ENCODE measurements at regions not wholly inside any gene's neighbourhood (a gene's known extent, or its start where the extent isn't known, plus 50 kb on each side); places are given as distances from the start of the nearest gene placed in this dataset.
A peak's percentile ranks its signal among the peaks of the same experiment; 100 is the strongest.

DNA sequence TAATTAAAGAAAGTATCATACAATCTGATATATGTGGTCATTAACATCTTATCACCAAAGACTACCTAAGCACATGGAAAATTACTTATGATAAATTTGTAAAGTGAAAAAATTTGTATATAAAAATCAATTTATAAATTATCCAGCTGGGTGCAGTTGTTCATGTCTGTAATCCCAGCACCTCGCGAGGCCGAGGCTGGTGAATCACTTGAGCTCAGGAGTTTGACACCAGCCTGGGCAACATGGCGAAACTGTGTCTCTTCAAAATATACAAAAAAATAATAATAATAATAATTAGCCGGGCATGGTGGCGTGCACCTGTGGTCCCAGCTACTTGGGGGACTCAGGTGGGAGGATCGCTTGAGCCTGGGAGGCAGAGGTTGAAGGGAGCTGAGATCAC, 82.8 kb upstream of the SYT6 start:
- no peak for DNase-seq
- no peaks in the 10 kb centered on the region for H3K36me3 ChIP-seq
- intact Hi-C loops (cut with DNase I; ENCODE audit: low total_unique reads) = no loop called here
- no peak overlapping the region for H3K4me3 ChIP-seq
- no peak for TF ChIP-seq CTCF (IDR thresholded peaks at IDR 0.05)
- no peak overlapping the region for H3K27ac ChIP-seq
- peaks cover 0 to 9% of the 10 kb centered on the region in 2 donors for H3K27me3 ChIP-seq
- no peaks in the 10 kb centered on the region for H3K9me3 ChIP-seq
- no peaks in the 10 kb centered on the region for H3K4me1 ChIP-seq

GRCh38 chr1:114235960-114236359, 82.3 kb upstream of the SYT6 start:
- no peak for TF ChIP-seq CTCF (IDR thresholded peaks at IDR 0.05)
- H3K4me3 ChIP-seq = no peak overlapping the region
- no peaks in the 10 kb centered on the region for H3K36me3 ChIP-seq
- H3K9me3 ChIP-seq = no peaks in the 10 kb centered on the region
- no peak overlapping the region for H3K27ac ChIP-seq
- H3K4me1 ChIP-seq = no peaks in the 10 kb centered on the region
- no peak for DNase-seq
- H3K27me3 ChIP-seq = peaks cover 0 to 11% of the 10 kb centered on the region in 2 donors
- intact Hi-C loops (cut with DNase I; ENCODE audit: low total_unique reads) = no loop called here

DNA sequence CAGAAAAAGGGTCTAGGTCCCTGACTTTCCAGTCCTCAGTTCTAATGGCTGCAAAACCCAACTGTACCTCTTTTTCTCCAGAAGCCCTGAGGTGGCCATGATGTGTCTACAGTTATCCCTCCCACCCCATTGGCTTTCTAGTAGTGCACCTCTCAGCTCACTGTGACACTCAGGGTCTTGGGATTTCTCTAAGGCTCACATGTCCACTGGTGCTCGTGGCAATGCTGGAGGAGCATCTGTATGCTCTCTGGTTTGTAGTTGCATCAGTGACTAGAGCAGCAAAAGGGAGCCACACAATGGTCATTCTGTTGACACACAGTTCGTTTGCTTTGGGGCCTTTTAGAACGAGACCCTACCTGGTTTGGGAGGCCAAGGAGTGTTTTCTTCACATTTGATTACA, 81.6 kb upstream of the SYT6 start:
- H3K27me3 ChIP-seq = peaks cover 0 to 11% of the 10 kb centered on the region in 2 donors

GRCh38 chr1:114234408-114235124, 80.9 kb upstream of the SYT6 start:
- DNase-seq = peak in 1 of 2 donors; percentile 32
- intact Hi-C loops (cut with DNase I; ENCODE audit: low total_unique reads) = no loop called here
- no peak overlapping the region for H3K27ac ChIP-seq
- no peak for TF ChIP-seq CTCF (IDR thresholded peaks at IDR 0.05)
- H3K4me3 ChIP-seq = no peak overlapping the region
- H3K9me3 ChIP-seq = no peaks in the 10 kb centered on the region
- H3K4me1 ChIP-seq = no peaks in the 10 kb centered on the region
- H3K36me3 ChIP-seq = no peaks in the 10 kb centered on the region
- H3K27me3 ChIP-seq = peaks cover 0 to 11% of the 10 kb centered on the region in 2 donors

More for the DNA sequence above, 81.6 kb upstream of the SYT6 start:
- intact Hi-C loops (cut with DNase I; ENCODE audit: low total_unique reads) = no loop called here
- H3K36me3 ChIP-seq = no peaks in the 10 kb centered on the region
- no peak overlapping the region for H3K27ac ChIP-seq
- no peaks in the 10 kb centered on the region for H3K9me3 ChIP-seq
- no peak for DNase-seq
- H3K4me3 ChIP-seq = no peak overlapping the region
- no peaks in the 10 kb centered on the region for H3K4me1 ChIP-seq
- no peak for TF ChIP-seq CTCF (IDR thresholded peaks at IDR 0.05)

DNA sequence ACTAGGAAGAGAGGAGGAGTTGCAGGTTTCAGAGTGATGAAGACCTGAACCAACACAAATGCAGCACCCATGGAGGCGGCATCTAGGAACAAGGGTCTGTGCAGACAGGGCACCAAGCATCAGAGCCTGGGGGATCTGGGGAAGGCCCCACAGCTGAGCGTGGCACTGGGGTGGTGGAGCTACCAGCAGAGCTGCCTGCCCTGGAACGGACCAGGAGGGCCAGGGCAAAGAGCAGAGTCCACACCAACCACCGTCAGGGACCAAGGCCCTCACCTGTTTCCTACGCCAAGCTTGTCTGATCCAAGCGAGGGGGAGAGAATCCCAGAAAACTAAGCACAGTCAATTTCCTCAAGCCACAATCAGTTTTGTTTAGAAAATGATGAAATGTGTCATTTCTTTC, 79.0 kb upstream of the SYT6 start:
- no peak for DNase-seq
- no peak for TF ChIP-seq CTCF (IDR thresholded peaks at IDR 0.05)

More for the DNA sequence above, 79.0 kb upstream of the SYT6 start:
- no peak overlapping the region for H3K27ac ChIP-seq
- H3K36me3 ChIP-seq = no peaks in the 10 kb centered on the region
- no peaks in the 10 kb centered on the region for H3K9me3 ChIP-seq
- no peaks in the 10 kb centered on the region for H3K4me1 ChIP-seq
- peaks cover 0 to 11% of the 10 kb centered on the region in 2 donors for H3K27me3 ChIP-seq
- H3K4me3 ChIP-seq = no peak overlapping the region
- intact Hi-C loops (cut with DNase I; ENCODE audit: low total_unique reads) = no loop called here
